ENCODE measurements at regions not wholly inside any gene's neighbourhood (a gene's known extent, or its start where the extent isn't known, plus 50 kb on each side); places are given as distances from the start of the nearest gene placed in this dataset.
A peak's percentile ranks its signal among the peaks of the same experiment; 100 is the strongest.
"Not testable (repeated sequence)": the region's sequence is repeated elsewhere in the genome, so short reads cannot be mapped to it uniquely, and the experiment has no call there.

DNA sequence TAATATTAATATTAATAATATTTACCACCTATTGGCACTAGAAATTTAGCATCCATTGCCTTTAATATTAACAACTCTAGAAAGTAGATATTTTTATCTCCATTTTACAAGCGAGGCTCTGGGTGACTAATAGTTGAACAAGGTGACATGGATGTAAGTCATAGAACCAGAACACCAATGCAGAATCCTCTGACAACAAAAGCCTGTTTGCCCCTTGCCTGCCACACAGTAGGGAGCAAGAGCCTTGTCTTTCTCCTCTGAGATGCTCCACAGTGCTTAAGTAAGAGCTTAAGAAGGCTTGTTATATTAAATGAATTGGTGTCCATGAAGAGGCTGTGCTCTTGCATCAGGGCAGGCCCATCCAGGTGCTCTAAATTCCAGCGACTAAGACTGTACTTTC is 51.2 kb upstream of the LBX1 start:
- DNase-seq (ENCODE audit: missing footprints) = no peak
- ATAC-seq = no peak
- intact Hi-C loops (cut with DNase I) = no loop called here

DNA sequence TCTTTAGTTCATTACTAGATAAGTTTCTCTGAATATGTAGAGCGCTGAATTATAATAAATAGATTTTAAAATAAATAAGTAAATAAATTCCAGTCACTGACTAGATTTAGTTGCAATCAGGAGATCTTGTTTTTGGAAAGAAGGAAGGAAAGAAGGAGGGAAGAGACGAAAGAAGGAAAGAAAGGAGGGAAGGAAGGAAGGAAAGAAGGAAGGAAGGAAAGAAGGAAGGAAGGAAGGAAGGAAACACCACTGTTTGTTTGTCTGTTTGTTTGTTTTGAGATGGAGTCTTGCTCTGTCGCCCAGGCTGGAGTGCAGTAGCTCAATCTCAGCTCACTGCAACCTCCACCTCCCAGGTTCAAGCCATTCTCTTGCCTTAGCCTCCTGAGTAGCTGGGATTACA is 51.7 kb upstream of the LBX1 start:
- ATAC-seq; intact Hi-C loops (cut with DNase I); DNase-seq (ENCODE audit: missing footprints): not testable (repeated sequence)

DNA sequence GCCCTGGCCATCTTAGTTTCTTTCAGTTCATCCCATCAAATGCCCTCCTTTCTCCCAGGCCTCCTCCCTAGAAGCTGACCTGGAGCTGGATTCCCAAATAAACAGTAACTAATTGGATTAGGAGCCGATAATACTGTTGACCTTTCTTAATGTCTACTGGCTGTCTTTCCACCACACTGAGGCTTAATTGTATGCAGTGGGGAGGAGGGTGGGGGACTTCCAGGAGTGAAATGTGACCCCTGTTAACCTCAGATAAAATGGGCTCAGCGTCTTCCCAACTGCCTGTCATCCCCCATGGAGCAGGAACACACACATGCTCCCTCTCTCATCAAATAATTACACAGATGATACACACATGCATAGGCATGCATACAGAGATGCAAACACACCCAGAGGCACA is 53.7 kb upstream of the LBX1 start:
- intact Hi-C loops (cut with DNase I) = no loop called here

DNA sequence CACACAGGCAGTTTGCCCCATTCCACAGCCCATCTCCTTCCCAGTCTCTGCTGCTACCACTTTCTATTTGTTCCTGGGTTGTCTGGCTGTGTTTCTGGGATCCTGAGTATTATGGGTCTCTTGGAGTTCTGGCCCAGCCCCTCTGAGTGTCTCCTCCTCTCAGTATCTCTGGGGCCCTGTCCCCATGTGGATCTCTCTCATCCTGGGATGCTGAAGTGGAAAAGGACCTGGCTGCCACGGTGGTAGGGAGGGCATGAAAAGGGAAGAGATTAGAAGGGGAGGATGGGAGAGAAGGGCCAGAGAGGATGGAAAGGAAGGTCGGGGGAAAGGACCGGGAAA is 54.5 kb upstream of the LBX1 start:
- DNase-seq (ENCODE audit: missing footprints) = no peak
- ATAC-seq = no peak
- intact Hi-C loops (cut with DNase I) = no loop called here

More for the DNA sequence above, 53.7 kb upstream of the LBX1 start:
- ATAC-seq = no peak
- no peak for DNase-seq (ENCODE audit: missing footprints)

DNA sequence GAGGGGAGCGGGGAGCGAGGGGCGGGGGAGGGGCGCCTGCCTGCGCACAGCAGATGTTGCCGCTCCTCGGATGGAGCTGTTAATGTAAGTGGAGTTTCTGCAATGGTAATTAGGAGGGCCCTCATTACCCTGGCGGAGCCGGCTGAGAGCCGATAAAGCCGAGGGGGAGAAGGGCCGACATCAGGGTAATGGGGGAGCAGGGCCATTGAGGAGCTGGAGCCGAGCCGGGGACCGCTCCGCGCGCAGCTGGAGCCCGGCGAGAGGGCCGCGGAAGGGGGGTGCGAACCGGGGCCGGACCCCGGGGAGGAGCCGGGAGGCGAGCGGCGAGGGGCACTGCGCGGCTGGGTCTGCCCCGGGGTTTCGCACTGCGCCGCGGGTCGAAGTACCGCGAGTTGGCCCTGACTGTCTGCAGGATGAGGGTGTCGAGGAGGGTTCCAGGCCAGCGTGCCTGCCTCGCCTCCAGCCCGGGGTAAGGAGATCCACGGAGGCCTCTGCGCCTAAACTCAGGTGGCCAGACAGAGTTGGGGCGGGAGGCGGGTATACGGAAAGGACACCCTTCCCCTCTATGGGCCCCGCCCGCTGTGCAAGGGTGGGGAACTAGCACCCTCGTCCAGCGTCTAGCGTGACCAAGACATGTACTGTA is 55.0 kb upstream of the LBX1 start:
- intact Hi-C loops (cut with DNase I) = no loop called here
- DNase-seq (ENCODE audit: missing footprints) (peak; percentile 66), ATAC-seq (no peak)

DNA sequence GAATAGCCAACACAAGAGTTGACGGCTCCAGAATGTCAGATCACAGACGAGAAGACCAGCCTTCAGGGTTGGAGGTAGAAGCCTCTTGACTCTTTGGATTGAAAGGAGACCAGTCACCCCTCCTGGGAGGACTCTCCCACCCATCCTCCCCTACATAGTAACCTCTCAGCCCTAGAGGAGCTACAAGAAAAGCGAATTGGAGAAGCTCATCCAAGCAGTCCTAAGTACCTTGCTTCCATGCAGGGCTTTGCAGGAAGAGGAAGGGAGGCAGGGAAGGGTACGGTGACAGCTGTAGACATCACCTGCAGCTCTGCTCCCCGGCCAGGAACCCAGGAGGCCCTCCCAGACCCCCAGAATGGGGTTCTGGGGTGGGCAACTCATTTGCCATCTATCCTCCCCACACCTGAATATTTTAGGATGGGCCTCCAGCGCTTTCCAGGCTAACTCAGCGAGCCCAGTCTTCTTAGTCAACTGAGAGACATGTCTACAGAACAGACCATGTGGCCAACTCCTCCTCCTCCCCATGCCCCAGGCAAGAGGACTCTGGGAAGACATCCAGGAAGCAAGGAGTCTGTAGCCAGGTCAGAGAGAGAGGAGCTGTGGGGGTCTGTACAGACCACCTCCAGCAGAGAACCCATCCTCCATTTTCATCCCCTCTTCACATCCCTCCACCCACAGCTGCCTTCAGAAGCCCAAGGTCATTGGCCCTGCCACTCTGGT is 55.6 kb upstream of the LBX1 start:
- ATAC-seq (no peak), DNase-seq (ENCODE audit: missing footprints) (no peak)
- intact Hi-C loops (cut with DNase I) = no loop called here

DNA sequence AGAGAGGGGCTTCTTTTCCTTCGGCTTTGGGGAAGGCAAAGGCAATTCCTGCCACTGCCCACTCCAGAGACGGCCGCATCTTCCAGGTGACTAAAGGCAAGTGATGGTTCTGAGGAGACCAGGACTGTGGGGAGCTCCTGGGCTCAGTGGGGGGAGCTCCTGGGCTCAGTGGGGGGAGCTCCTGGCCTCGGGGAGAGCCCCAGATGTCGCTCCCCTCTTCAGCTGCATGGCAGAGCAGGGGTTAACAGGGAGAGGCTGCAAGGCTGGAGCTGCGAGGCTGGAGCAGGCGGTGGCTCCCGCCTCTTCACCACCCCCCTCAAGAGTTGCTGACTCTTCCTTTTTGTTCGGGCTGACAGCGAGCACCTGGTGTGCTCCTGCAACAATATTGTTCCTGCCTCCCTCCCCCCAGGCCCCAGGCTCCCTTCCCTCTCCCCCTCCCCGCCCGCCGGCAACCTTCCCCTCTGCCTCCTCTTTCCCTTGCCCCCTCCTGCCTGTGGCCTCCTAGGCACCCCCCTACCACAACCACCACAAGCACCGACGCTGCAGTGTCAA is 56.3 kb upstream of the LBX1 start:
- no peak for DNase-seq (ENCODE audit: missing footprints)
- intact Hi-C loops (cut with DNase I) = no loop called here
- ATAC-seq = no peak

DNA sequence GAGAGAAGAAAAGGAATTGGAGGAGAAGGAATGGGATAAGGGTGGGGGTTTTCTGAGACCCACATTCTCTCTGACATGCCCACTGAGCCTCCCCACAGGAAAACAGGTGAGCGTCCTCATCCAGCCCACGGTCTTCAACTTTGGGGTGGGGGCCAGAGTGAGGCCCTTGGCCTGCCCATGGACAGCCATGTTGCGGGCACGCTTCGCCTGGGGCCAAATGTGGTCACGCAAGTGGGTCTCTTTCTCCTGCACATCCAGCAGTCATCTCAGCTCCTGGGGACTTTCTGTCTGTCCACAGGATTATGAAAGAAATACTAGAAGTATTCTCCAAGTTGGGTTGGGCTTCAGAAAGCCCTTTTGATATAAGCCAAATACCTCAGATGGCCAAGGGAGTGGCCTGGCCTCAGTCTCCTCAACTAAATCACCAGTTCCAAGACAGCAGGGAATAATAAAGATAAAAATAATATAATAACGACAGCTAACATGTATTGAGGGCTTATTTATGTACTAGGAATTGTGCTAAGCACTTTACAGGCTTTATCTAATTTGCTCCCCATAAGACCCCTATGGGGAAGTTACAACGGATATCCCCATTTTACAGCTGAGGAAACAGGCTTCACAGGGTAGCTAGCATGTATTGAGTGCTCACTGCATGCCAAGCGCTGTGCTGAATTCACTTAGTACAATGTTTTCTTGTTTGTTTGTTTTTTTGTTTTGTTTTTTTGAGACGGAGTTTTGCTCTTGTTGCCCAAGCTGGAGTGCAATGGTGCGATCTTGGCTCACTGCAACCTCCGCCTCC is 57.2 kb upstream of the LBX1 start:
- DNase-seq (ENCODE audit: missing footprints) (no peak), ATAC-seq (no peak)
- intact Hi-C loops (cut with DNase I) = no loop called here

DNA sequence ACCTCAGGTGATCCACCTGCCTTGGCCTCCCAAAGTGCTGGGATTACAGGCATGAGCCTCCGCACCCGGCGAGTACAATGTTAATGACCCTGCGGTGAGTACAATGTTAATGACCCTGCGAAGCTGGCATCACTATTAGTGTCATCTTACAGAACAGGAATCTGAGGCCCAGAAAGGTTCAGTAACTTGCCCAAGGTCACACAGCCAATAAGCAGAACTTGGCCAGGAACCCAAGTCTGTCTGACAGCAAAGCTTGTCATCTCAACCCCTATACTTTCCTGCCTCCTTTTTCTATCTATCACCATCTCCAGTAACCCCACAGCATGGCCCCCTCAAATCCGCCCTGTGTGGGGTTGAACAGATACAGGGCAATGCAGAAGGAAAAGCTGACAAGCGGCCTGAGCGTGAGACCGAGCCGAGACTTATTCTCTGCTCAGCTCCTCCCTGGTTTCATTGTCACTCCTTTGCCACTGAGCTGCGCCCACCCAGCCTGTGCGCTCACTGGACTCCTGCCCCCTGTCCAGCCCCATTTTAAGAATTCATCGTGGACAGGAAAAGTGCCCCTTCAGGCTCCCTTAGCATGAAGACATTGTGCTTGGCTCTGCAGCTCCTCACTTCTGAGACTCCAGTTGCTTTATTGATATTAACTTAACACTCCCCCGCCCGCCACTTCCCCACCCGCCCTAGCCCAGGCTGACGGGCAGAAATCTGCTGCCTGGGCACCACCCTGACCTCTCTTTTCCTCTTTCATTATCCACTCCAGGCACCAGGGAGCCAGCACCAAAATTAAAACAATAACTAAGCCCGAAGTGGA is 58.1 kb upstream of the LBX1 start:
- no peak for DNase-seq (ENCODE audit: missing footprints)
- intact Hi-C loops (cut with DNase I) = no loop called here

DNA sequence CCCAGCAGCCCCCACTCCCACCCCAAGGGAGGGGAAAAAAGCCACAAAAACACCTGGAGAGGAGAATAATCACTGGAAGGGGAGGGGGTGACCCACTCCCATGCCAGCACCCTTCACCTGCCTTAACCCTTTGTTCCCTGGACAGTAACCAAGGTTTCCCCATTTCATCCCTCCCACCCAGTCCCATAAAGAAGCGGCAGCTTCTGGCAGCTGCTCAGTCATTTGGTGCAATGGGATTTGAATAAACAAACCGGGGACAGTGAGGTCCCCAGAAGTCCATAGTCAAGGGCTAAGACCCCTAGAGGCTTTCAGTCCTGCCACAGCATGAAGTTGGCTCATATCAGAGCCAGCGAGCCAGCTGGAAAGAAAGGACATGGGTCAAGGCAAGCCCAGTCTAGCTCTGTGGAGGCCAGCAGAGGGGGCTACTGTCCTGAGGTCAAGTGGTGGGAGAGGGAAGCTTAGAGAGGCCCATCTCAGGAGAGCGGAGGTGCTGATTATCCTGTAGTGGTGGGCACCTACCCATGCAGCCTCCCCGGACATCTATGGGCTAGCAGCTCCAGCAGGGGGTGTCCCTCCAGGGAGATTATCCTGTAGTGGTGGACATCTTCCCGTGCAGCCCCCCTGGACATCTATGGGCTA is 58.9 kb upstream of the LBX1 start:
- DNase-seq (ENCODE audit: missing footprints) = no peak
- intact Hi-C loops (cut with DNase I) = no loop called here
- ATAC-seq = no peak

More for the DNA sequence above, 58.1 kb upstream of the LBX1 start:
- no peak for ATAC-seq

DNA sequence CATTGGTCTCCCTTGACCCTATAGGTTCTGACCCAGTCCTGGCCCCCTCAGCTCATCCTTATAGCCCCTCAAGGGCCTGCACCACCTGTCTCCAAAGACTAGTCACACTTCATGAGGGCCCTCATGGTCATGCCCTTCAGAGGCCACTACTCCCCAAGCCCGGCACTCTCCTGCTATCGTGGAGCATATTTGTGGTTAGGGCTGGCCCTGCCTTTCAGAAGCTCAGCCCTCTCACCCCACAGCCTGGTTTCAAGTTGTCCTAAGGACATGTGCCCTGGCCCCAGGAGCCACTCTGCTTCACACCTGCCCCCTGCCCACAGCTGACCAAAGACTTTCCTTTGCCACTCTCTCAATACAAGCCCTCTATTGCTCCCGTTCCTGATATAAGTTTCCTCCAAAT is 60.3 kb upstream of the LBX1 start:
- no peak for ATAC-seq
- DNase-seq (ENCODE audit: missing footprints) = no peak
- intact Hi-C loops (cut with DNase I) = no loop called here

DNA sequence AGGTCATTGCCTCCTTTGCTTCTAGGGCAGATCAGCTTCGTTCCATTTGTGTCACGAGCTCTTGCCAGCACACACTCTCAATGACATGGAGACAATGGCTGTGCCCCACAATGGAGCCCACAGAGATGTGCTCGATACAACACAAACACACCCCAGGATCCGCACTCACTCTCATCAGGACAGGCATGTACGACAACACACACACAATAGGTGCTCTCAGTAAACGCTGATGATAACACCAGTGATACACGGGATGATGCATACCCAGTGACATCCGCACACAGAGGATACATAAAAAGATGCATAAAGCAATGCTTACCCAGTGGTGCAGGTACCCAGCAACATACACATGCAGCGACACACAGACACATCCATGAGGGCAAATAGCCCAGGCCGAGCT is 61.2 kb upstream of the LBX1 start:
- no peak for ATAC-seq
- DNase-seq (ENCODE audit: missing footprints) = no peak
- intact Hi-C loops (cut with DNase I) = loop anchor here (10.0 kb wide), 1 partner anchor 274 kb away; no protein-coding TSS in a partner anchor

DNA sequence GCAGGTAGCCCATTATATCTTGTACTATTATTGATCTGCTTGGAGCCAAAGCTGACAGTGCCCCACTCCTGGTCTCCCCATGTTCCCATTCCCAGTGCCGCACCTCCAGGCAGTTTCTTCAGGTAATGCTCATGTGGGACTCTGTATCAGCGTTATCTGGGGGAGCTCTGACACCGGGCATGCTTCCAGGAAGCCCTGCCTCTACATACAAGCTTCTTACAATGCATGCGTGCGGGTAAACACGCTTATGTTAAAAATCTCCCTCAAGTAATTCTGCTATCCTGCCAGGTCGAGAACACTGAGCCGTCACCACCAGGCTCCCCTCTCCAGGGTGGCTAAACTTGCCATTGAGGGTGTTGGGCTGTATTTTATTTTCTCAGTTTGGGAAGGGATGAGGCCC is 61.6 kb upstream of the LBX1 start:
- no peak for ATAC-seq
- DNase-seq (ENCODE audit: missing footprints) = no peak
- intact Hi-C loops (cut with DNase I) = loop anchor here (10.0 kb wide), 1 partner anchor 274 kb away; no protein-coding TSS in a partner anchor

DNA sequence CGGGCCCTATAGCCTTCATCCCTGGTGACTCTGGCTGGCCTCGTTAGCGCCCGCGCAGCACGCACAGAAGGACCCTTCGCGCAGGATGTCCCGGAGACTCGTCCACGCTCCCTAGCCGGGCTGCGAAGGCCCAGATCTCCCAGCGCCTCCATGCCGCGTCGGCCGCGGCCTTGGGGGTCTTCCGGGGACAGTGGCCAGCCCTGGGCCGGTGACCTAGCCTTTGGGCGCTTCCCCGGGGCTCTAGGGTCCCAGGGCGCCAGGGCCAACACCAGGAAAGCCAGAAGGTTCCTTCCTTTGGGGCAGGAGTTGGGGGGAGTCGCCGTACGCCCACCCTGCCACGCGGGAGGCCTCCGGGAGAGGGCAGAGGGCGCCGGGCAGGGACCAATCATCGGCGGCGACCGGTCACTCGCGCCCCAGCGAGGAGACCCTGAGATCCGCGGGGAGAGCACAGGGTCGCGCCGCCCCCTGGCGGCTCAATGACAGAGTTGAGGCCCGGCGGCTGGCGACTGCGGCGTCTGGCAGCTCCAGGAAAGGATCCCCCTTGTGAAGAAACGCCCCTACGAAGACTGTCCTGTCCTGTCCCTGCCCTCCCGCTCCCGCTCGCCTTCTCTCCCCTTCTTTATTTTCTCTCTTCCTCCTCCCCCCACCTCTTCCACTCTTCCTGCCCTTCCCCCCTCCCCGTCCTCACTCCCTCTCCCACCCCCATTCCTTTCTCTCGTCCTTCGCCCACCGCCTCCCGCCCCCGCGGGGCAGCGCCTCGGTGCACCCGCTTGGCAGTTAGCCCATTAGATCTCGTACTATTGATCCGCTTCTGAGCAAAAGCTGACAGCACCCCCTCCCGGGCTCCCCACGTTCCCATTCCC is 62.3 kb upstream of the LBX1 start:
- DNase-seq (ENCODE audit: missing footprints) (peak; percentile 80), ATAC-seq (peak; percentile 75)
- intact Hi-C loops (cut with DNase I) = loop anchor here (2.0 to 10.0 kb wide), 2 partner anchors 77 to 273 kb away; no protein-coding TSS in a partner anchor

DNA sequence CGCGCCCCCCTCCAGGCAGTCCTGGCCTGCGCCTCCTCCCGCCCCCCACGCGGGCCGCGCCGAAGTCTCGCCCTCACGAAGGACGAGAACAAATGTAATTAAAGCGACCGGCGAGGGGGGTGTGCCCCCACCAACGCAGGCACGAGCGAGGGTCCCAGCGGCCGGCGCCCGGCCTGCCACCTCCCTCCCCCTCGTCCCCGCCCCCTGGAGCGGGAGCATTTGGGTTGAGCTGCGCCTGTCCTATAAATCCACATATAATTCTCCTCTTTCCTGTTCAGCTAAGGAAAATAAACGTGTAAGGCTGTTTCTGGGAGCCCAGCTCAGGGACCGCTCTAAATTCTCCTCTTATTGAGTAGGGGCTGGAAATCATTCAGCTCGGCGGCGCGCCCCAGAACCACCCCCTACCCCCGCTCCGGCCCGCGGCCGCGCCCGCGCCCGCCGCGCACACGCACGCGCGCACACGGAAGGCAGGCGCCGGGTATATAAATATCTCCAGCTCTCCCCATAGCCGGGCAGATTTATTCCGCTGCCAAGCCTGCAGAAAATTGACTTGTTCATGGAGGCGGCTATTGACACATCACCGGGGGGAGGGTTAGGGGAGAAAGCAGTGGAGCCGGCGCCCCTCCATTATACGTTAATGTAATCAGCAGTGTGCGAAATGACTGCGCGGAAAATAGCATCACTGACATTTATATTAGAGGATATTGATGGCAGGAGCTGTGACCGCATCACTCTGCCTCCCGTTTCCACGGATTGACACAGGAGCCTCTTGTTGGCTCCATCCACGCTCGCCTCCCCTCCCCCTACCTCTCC is 61.6 kb upstream of the BTRC start:
- DNase-seq (ENCODE audit: missing footprints) (no peak), ATAC-seq (peak; percentile 79)
- intact Hi-C loops (cut with DNase I) = loop anchor here (2.0 to 10.0 kb wide), 2 partner anchors 78 to 272 kb away; no protein-coding TSS in a partner anchor

DNA sequence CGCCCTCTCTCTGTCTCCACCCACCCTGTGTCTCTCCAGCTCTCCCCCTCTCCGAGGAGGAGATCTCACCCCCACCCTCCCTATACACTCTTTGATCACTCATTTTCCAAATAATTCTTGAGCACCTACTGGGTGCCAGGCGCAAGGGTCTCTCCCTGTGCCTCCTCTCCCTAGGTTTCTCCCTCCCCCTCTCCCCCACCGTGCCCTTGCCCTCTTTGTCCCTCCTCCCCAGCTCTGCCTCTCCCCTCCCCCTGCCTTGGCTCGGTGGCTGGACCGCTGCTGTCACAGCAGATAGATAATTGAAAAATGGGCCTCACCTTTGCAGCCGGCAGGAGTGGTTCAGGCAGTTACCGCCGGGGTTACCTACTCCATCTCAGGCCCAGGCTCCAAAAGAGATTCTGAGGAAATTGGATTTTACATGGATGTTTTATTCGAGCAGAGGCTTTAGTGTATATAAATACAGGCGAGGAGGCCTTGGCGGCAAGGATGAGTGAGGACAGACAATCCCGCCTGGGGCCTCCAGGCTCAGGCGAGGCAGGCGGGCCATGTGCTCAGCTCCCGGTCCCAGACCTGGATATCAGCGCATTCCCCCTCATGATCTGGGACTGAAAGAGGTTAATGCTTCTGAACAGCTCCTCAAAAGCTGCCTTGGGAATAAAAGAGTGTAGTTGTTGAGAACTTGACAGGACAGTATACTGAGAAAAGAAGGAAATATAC is 60.8 kb upstream of the BTRC start:
- DNase-seq (ENCODE audit: missing footprints) (no peak), ATAC-seq (peak; percentile 24)
- intact Hi-C loops (cut with DNase I) = loop anchor here (2.0 to 10.0 kb wide), 2 partner anchors 78 to 272 kb away; no protein-coding TSS in a partner anchor
